Small intestine (tissue), 7 donors: ENCODE measurements at regions not wholly inside any gene's neighbourhood (a gene's known extent, or its start where the extent isn't known, plus 50 kb on each side); places are given as distances from the start of the nearest gene placed in this dataset.

Source experiments
- DNase-seq, 2 donors: peaks; one replicate each; pipeline versions ENCODE4 v3.0.0 to v3.0.0-alpha.2; 2013
- FAIRE-seq: peaks from 2 replicates; lab custom pipeline; 2012; peaks lifted over from hg19 to GRCh38; lab: Jason Lieb, UNC
- H3K27ac ChIP-seq, 3 donors: one replicate each; pipeline ENCODE4 v1.5.1; 2013; ENCODE audit warnings: low read length in 2 of 3, mild to moderate bottlenecking in 2 of 3, control low read depth in 1 of 3, inconsistent platforms in 1 of 3, low read depth in 1 of 3, moderate library complexity in 1 of 3
- H3K27me3 ChIP-seq, 3 donors: one replicate each; pipeline ENCODE4 v1.6.1; 2013; ENCODE audit warnings: low read length in 3 of 3, inconsistent platforms in 1 of 3; ENCODE audit not compliant: control insufficient read depth in 3 of 3, insufficient read depth in 3 of 3
- H3K36me3 ChIP-seq, 3 donors: one replicate each; pipeline ENCODE4 v1.6.1; 2013; ENCODE audit warnings: low read length in 3 of 3, inconsistent platforms in 1 of 3, low read depth in 1 of 3, mild to moderate bottlenecking in 1 of 3, moderate library complexity in 1 of 3; ENCODE audit not compliant: control insufficient read depth in 3 of 3, insufficient read depth in 2 of 3
- H3K4me1 ChIP-seq, 3 donors: one replicate each; pipeline ENCODE4 v1.6.1; 2013; ENCODE audit warnings: low read length in 2 of 3, inconsistent platforms in 1 of 3, low read depth in 1 of 3, mild to moderate bottlenecking in 1 of 3, moderate library complexity in 1 of 3; ENCODE audit not compliant: control insufficient read depth in 3 of 3, insufficient read depth in 2 of 3
- H3K4me3 ChIP-seq, 3 donors: one replicate each; pipeline ENCODE4 v1.5.1; 2013; ENCODE audit warnings: low read length in 3 of 3, control low read depth in 1 of 3, inconsistent platforms in 1 of 3, low read depth in 1 of 3, mild to moderate bottlenecking in 1 of 3, moderate library complexity in 1 of 3
- H3K9me3 ChIP-seq, 2 donors: one replicate each; pipeline ENCODE4 v1.6.1; 2013; ENCODE audit warnings: low read depth in 1 of 2, low read length in 1 of 2; ENCODE audit not compliant: control insufficient read depth in 2 of 2, insufficient read depth in 1 of 2
- WGBS, 3 donors: extraction: QIAGEN DNeasy Blood & Tissue Kit; methylation state at CpG; one replicate each; pipeline ENCODE4 v1.1.7; 2013; 5-methylcytosine and 5-hydroxymethylcytosine counted together
- donor health status: healthy with polysubstance abuse.
- donor health status: control.
- donor health status: control.
- donor health status: Bipolar disorder and iron deficiency.
- donor health status: healthy.

- no peak for FAIRE-seq
- Histone ChIP-seq H3K27ac (no peak overlapping the region), H3K9me3 (no peaks in the 10 kb centered on the region), H3K4me1 (no peaks in the 10 kb centered on the region), H3K4me3 (no peak overlapping the region), H3K27me3 (peaks cover 0 to 7% (median 0%) of the 10 kb centered on the region in 3 donors), H3K36me3 (no peaks in the 10 kb centered on the region)
- DNase-seq, result no peak
- 81 to 89% (median 83%) methylated on average over 8 of the region's 8 CpGs for WGBS, 3 donors
Observed at GRCh38 chr1:25050165-25050564, 120.1 kb upstream of the RUNX3 start.

- Histone ChIP-seq H3K9me3 (no peaks in the 10 kb centered on the region), H3K4me3 (no peak overlapping the region), H3K27me3 (peaks cover 0 to 7% (median 0%) of the 10 kb centered on the region in 3 donors), H3K36me3 (no peaks in the 10 kb centered on the region), H3K4me1 (no peaks in the 10 kb centered on the region), H3K27ac (no peak overlapping the region)
- WGBS, 3 donors, result 71 to 80% (median 78%) methylated on average over 2 of the region's 2 CpGs
- DNase-seq (no peak), FAIRE-seq (no peak)
Observed at GRCh38 chr1:25049190-25049589, 119.1 kb upstream of the RUNX3 start.

- peaks cover 0 to 1% of the 10 kb centered on the region in 2 donors for H3K9me3 ChIP-seq
- no peak overlapping the region for H3K4me3 ChIP-seq
- no peak for FAIRE-seq
- H3K27me3 ChIP-seq, result peaks cover 0 to 6% (median 0%) of the 10 kb centered on the region in 3 donors
- H3K27ac ChIP-seq, result no peak overlapping the region
- no peaks in the 10 kb centered on the region for H3K4me1 ChIP-seq
- no peak for DNase-seq
- H3K36me3 ChIP-seq, result no peaks in the 10 kb centered on the region
- WGBS, 3 donors, result 72 to 84% (median 76%) methylated on average over 6 of the region's 6 CpGs
Observed at GRCh38 chr1:25048728-25049127, 118.7 kb upstream of the RUNX3 start.

- DNase-seq (no peak), FAIRE-seq (no peak)
- no peaks in the 10 kb centered on the region for H3K27me3 ChIP-seq
- 77 to 87% (median 85%) methylated on average over 11 of the region's 11 CpGs for WGBS, 3 donors
- H3K4me3 ChIP-seq, result no peak overlapping the region
- H3K4me1 ChIP-seq, result no peaks in the 10 kb centered on the region
- H3K9me3 ChIP-seq, result peaks cover 0 to 9% of the 10 kb centered on the region in 2 donors
- H3K36me3 ChIP-seq, result no peaks in the 10 kb centered on the region
- H3K27ac ChIP-seq, result no peak overlapping the region
Observed at GRCh38 chr1:25047506-25048240, 117.6 kb upstream of the RUNX3 start.

- Histone ChIP-seq H3K27me3 (no peaks in the 10 kb centered on the region), H3K9me3 (peaks cover 0 to 9% of the 10 kb centered on the region in 2 donors), H3K4me3 (no peak overlapping the region), H3K36me3 (no peaks in the 10 kb centered on the region), H3K27ac (no peak overlapping the region), H3K4me1 (no peaks in the 10 kb centered on the region)
- WGBS, 3 donors, result 67 to 78% (median 68%) methylated on average over 8 of the region's 8 CpGs
- DNase-seq (no peak), FAIRE-seq (no peak)
Observed at GRCh38 chr1:25046194-25046532, 116.1 kb upstream of the RUNX3 start.

GRCh38 chr1:25045480-25046193 lies 115.6 kb upstream of the RUNX3 start:
- Histone ChIP-seq H3K9me3 (peaks cover 0 to 9% of the 10 kb centered on the region in 2 donors), H3K4me1 (no peaks in the 10 kb centered on the region), H3K4me3 (no peak overlapping the region), H3K36me3 (no peaks in the 10 kb centered on the region), H3K27ac (no peak overlapping the region), H3K27me3 (peaks cover 0 to 4% (median 0%) of the 10 kb centered on the region in 3 donors)
- 80 to 83% (median 80%) methylated on average over 10 of the region's 10 CpGs for WGBS, 3 donors
- DNase-seq (no peak), FAIRE-seq (no peak)

GRCh38 chr1:25043228-25043580 lies 113.1 kb upstream of the RUNX3 start:
- DNase-seq (no peak), FAIRE-seq (no peak)
- 79 to 84% (median 80%) methylated on average over 7 to 8 of the region's 8 CpGs for WGBS, 3 donors
- H3K4me3 ChIP-seq, result no peak overlapping the region
- H3K9me3 ChIP-seq, result peaks cover 0 to 9% of the 10 kb centered on the region in 2 donors
- H3K27ac ChIP-seq, result no peak overlapping the region
- no peaks in the 10 kb centered on the region for H3K4me1 ChIP-seq
- no peaks in the 10 kb centered on the region for H3K36me3 ChIP-seq
- H3K27me3 ChIP-seq, result peaks cover 0 to 4% (median 0%) of the 10 kb centered on the region in 3 donors

- no peak overlapping the region for H3K27ac ChIP-seq
- DNase-seq (no peak), FAIRE-seq (no peak)
- peaks cover 0 to 9% of the 10 kb centered on the region in 2 donors for H3K9me3 ChIP-seq
- peaks cover 0 to 4% (median 0%) of the 10 kb centered on the region in 3 donors for H3K27me3 ChIP-seq
- H3K4me1 ChIP-seq, result no peaks in the 10 kb centered on the region
- 73 to 80% (median 74%) methylated on average over 13 of the region's 13 CpGs for WGBS, 3 donors
- no peak overlapping the region for H3K4me3 ChIP-seq
- no peaks in the 10 kb centered on the region for H3K36me3 ChIP-seq
Observed at GRCh38 chr1:25042331-25043227, 112.5 kb upstream of the RUNX3 start.
